ENCODE measurements at regions not wholly inside any gene's neighbourhood (a gene's known extent, or its start where the extent isn't known, plus 50 kb on each side); places are given as distances from the start of the nearest gene placed in this dataset.
A peak's percentile ranks its signal among the peaks of the same experiment; 100 is the strongest.

- POLR2A ChIA-PET = no interaction called here
- 47% methylated on average over 7 of the region's 7 CpGs for WGBS (ENCODE audit: low lambda C conversion rate)
Measured at GRCh38 chr6:167445568-167445967, 120.7 kb downstream of the TTLL2 start.

GRCh38 chr6:167446046-167446445 lies 121.2 kb downstream of the TTLL2 start:
- H3K4me3 ChIP-seq (replicated peaks in 1 of 3; ENCODE audit: insufficient read depth in 1 of 3, low read depth in 2 of 3, low read length in 3 of 3) = no peak overlapping the region
- no peak for FAIRE-seq
- intact Hi-C loops (cut with micrococcal nuclease; ENCODE audit: unreplicated experiment) = no loop called here
- H3K36me3 ChIP-seq (replicated peaks in 1 of 2; ENCODE audit: control insufficient read depth in 1 of 2, insufficient read depth in 2 of 2, low read length in 2 of 2) = no peaks in the 10 kb centered on the region
- H3K27ac ChIP-seq (ENCODE audit: extremely low read length, insufficient read depth, low read length) = no peak overlapping the region
- no peaks in the 10 kb centered on the region for H3K9me3 ChIP-seq (ENCODE audit: low read length)
- peaks cover 2 to 69% of the 10 kb centered on the region in 2 experiments; a peak in 3 of 5 replicates for H3K27me3 ChIP-seq (ENCODE audit: control insufficient read depth in 1 of 2, insufficient read depth in 2 of 2, low read length in 2 of 2)
- H3K79me2 ChIP-seq (ENCODE audit: insufficient read depth, low read length) = no peaks in the 10 kb centered on the region
- DNase-seq (ENCODE audit: low spot score) = no peak
- peaks cover 7% of the 10 kb centered on the region; the same call in 1 of the 2 replicates for H3K4me1 ChIP-seq (ENCODE audit: insufficient read depth, low read length)
- H4K20me1 ChIP-seq (ENCODE audit: insufficient read depth, low read length) = no peaks in the 10 kb centered on the region
- in situ Hi-C loops (cut with HindIII; ENCODE audit: extremely low pct_ligation_motif_present, low pct_unique_long_range_greater_than_20kb) = no loop called here
- WGBS (ENCODE audit: low lambda C conversion rate) = 61% methylated on average over 8 of the region's 8 CpGs
- no peak overlapping the region for H3K9ac ChIP-seq (ENCODE audit: insufficient read depth, low read depth, low read length)
- H3K4me2 ChIP-seq (ENCODE audit: low read depth, low read length) = no peak overlapping the region
- no TSS peak for BruUV-seq (replicated peaks)
- CTCF ChIA-PET (ENCODE audit: low intra/inter-chr PET ratio, low total read pairs) = no interaction called here
- POLR2A ChIA-PET = no interaction called here
- ATAC-seq = no peak
- no peak overlapping the region for H2AFZ ChIP-seq (ENCODE audit: low read length)
- no peak for TF ChIP-seq ATM (IDR thresholded peaks at IDR 0.05; ENCODE audit: borderline replicate concordance)
- no peak for TF ChIP-seq ZNF780A (CRISPR knock-in tag; IDR thresholded peaks at IDR 0.05)
- TF ChIP-seq AHDC1 (CRISPR knock-in tag; IDR thresholded peaks at IDR 0.05; ENCODE audit: borderline replicate concordance) = no peak
- TF ChIP-seq ZNF335 (CRISPR knock-in tag; IDR thresholded peaks at IDR 0.05) = no peak
- TF ChIP-seq SP1 (IDR thresholded peaks at IDR 0.05) = no peak
- no peak for TF ChIP-seq SP1 (CRISPR knock-in tag; IDR thresholded peaks at IDR 0.05)
- no peak for TF ChIP-seq AHR (CRISPR knock-in tag; IDR thresholded peaks at IDR 0.05)
- TF ChIP-seq NONO (IDR thresholded peaks at IDR 0.05) = no peak
- no peak for TF ChIP-seq NONO (CRISPR knock-in tag; conservative IDR thresholded peaks at IDR 0.05)

More at GRCh38 chr6:167445568-167445967, 120.7 kb downstream of the TTLL2 start:
- H2AFZ ChIP-seq (ENCODE audit: low read length) = no peak overlapping the region
- no peak for DNase-seq (ENCODE audit: low spot score)
- no peak overlapping the region for H3K27ac ChIP-seq (ENCODE audit: extremely low read length, insufficient read depth, low read length)
- no peaks in the 10 kb centered on the region for H3K9me3 ChIP-seq (ENCODE audit: low read length)
- BruUV-seq (replicated peaks) = no TSS peak
- no peaks in the 10 kb centered on the region for H3K79me2 ChIP-seq (ENCODE audit: insufficient read depth, low read length)
- ATAC-seq = no peak
- no peak overlapping the region for H3K4me3 ChIP-seq (replicated peaks in 1 of 3; ENCODE audit: insufficient read depth in 1 of 3, low read depth in 2 of 3, low read length in 3 of 3)
- H3K27me3 ChIP-seq (ENCODE audit: control insufficient read depth in 1 of 2, insufficient read depth in 2 of 2, low read length in 2 of 2) = peaks cover 2 to 65% of the 10 kb centered on the region in 2 experiments; a peak in 3 of 5 replicates
- no peak for TF ChIP-seq ZFP91 (CRISPR knock-in tag; IDR thresholded peaks at IDR 0.05; ENCODE audit: borderline replicate concordance)
- 0 out of 2 replicates have a peak, but pooled peaks have one; percentile 10 for TF ChIP-seq CREB1 (IDR thresholded peaks at IDR 0.05)
- no peak for TF ChIP-seq CREB1 (CRISPR knock-in tag; IDR thresholded peaks at IDR 0.05)
- in situ Hi-C loops (cut with HindIII; ENCODE audit: extremely low pct_ligation_motif_present, low pct_unique_long_range_greater_than_20kb) (no loop called here), intact Hi-C loops (cut with micrococcal nuclease; ENCODE audit: unreplicated experiment) (no loop called here)
- CTCF ChIA-PET (ENCODE audit: low intra/inter-chr PET ratio, low total read pairs) = no interaction called here
- no peaks in the 10 kb centered on the region for H4K20me1 ChIP-seq (ENCODE audit: insufficient read depth, low read length)
- H3K9ac ChIP-seq (ENCODE audit: insufficient read depth, low read depth, low read length) = no peak overlapping the region
- no peak for FAIRE-seq
- peaks cover 7% of the 10 kb centered on the region; the same call in 1 of the 2 replicates for H3K4me1 ChIP-seq (ENCODE audit: insufficient read depth, low read length)
- H3K36me3 ChIP-seq (replicated peaks in 1 of 2; ENCODE audit: control insufficient read depth in 1 of 2, insufficient read depth in 2 of 2, low read length in 2 of 2) = no peaks in the 10 kb centered on the region
- no peak overlapping the region for H3K4me2 ChIP-seq (ENCODE audit: low read depth, low read length)
